Activated naive CD8-positive, alpha-beta T cell treated with anti-CD3 and anti-CD28 coated beads, Interleukin-2, amount 10 ng/mL, durations not matched to agents 7 days and 5 days (primary cell): ENCODE measurements at regions not wholly inside any gene's neighbourhood (a gene's known extent, or its start where the extent isn't known, plus 50 kb on each side); places are given as distances from the start of the nearest gene placed in this dataset.

Experiments used
- ATAC-seq: fragments of 150-1000 bp; cut with Tn5 transposase; one replicate; pipeline ENCODE4 v1.10.0; 2021; ENCODE audit warnings: low read depth, moderate library complexity
- POLR2A ChIA-PET: fragments of 350-600 bp; sonication (Branson Sonifier 250); formaldehyde crosslinking; loops from one replicate; lab custom pipeline; 2021; ENCODE audit warnings: antibody characterized with exemption; lab: Charles Lee
- DNase-seq: peaks from one replicate; pipeline ENCODE4 v3.0.0; 2021
- H3K27ac Mint-ChIP-seq: one replicate; pipeline ENCODE4 v1.8.0; 2022; ENCODE audit warnings: mild to moderate bottlenecking, mixed read lengths
- H3K27me3 Mint-ChIP-seq: one replicate; pipeline ENCODE4 v1.8.0; 2022; ENCODE audit warnings: mild to moderate bottlenecking, moderate library complexity, mixed read lengths
- H3K36me3 Mint-ChIP-seq: one replicate; pipeline ENCODE4 v1.8.0; 2021; ENCODE audit warnings: mild to moderate bottlenecking, mixed read lengths
- H3K4me1 Mint-ChIP-seq: one replicate; pipeline ENCODE4 v1.8.0; 2021; ENCODE audit warnings: mixed read lengths
- H3K4me3 Mint-ChIP-seq: one replicate; pipeline ENCODE4 v1.8.0; 2022; ENCODE audit warnings: mild to moderate bottlenecking, moderate library complexity, mixed read lengths
- H3K9me3 Mint-ChIP-seq: one replicate; pipeline ENCODE4 v1.8.0; 2021; ENCODE audit warnings: mixed read lengths

GRCh38 chr11:45489281-45489905, 176.0 kb downstream of the CHST1 start:
- Mint-ChIP-seq H3K4me1 (no peaks in the 10 kb centered on the region), H3K4me3 (no peak overlapping the region), H3K27me3 (peaks cover 13% of the 10 kb centered on the region), H3K36me3 (no peaks in the 10 kb centered on the region), H3K27ac (no peak overlapping the region), H3K9me3 (no peaks in the 10 kb centered on the region)
- POLR2A ChIA-PET: no interaction called here
- ATAC-seq: no peak
- no peak for DNase-seq

- POLR2A ChIA-PET: no interaction called here
- peaks cover 12% of the 10 kb centered on the region for H3K27me3 Mint-ChIP-seq
- no peak overlapping the region for H3K4me3 Mint-ChIP-seq
- H3K9me3 Mint-ChIP-seq: no peaks in the 10 kb centered on the region
- no peaks in the 10 kb centered on the region for H3K4me1 Mint-ChIP-seq
- H3K36me3 Mint-ChIP-seq: no peaks in the 10 kb centered on the region
- ATAC-seq: no peak
- H3K27ac Mint-ChIP-seq: no peak overlapping the region
- DNase-seq: no peak
Measured at GRCh38 chr11:45486461-45486860, 179.0 kb downstream of the CHST1 start.

GRCh38 chr11:45485070-45485707, 180.2 kb downstream of the CHST1 start:
- Mint-ChIP-seq H3K27ac (no peak overlapping the region), H3K27me3 (peaks cover 8% of the 10 kb centered on the region), H3K4me1 (no peaks in the 10 kb centered on the region), H3K9me3 (no peaks in the 10 kb centered on the region), H3K4me3 (no peak overlapping the region), H3K36me3 (no peaks in the 10 kb centered on the region)
- POLR2A ChIA-PET: no interaction called here
- DNase-seq: no peak
- no peak for ATAC-seq

GRCh38 chr11:45484326-45484883, 181.0 kb downstream of the CHST1 start:
- POLR2A ChIA-PET: no interaction called here
- Mint-ChIP-seq H3K27ac (no peak overlapping the region), H3K27me3 (peaks cover 8% of the 10 kb centered on the region), H3K36me3 (no peaks in the 10 kb centered on the region), H3K4me3 (no peak overlapping the region), H3K4me1 (no peaks in the 10 kb centered on the region), H3K9me3 (no peaks in the 10 kb centered on the region)
- ATAC-seq (no peak), DNase-seq (no peak)

- ATAC-seq: no peak
- no peak overlapping the region for H3K27ac Mint-ChIP-seq
- no peaks in the 10 kb centered on the region for H3K36me3 Mint-ChIP-seq
- no peaks in the 10 kb centered on the region for H3K4me1 Mint-ChIP-seq
- H3K27me3 Mint-ChIP-seq: peaks cover 13% of the 10 kb centered on the region
- H3K9me3 Mint-ChIP-seq: no peaks in the 10 kb centered on the region
- H3K4me3 Mint-ChIP-seq: no peak overlapping the region
- DNase-seq: no peak
- POLR2A ChIA-PET: no interaction called here
Measured at GRCh38 chr11:45483416-45483815, 182.0 kb downstream of the CHST1 start.

GRCh38 chr11:45482331-45482730, 183.1 kb downstream of the CHST1 start:
- Mint-ChIP-seq H3K4me3 (no peak overlapping the region), H3K36me3 (no peaks in the 10 kb centered on the region), H3K9me3 (no peaks in the 10 kb centered on the region), H3K4me1 (no peaks in the 10 kb centered on the region), H3K27me3 (peaks cover 13% of the 10 kb centered on the region), H3K27ac (no peak overlapping the region)
- DNase-seq (no peak), ATAC-seq (no peak)
- POLR2A ChIA-PET: no interaction called here

- H3K27me3 Mint-ChIP-seq: peaks cover 13% of the 10 kb centered on the region
- H3K4me3 Mint-ChIP-seq: no peak overlapping the region
Measured at GRCh38 chr11:45481026-45481425, 184.4 kb downstream of the CHST1 start.

GRCh38 chr11:45477588-45477987, 187.8 kb downstream of the CHST1 start:
- no peak for DNase-seq
- no peak overlapping the region for H3K27ac Mint-ChIP-seq
- no peaks in the 10 kb centered on the region for H3K36me3 Mint-ChIP-seq
- no peaks in the 10 kb centered on the region for H3K9me3 Mint-ChIP-seq
- ATAC-seq: no peak
- no peak overlapping the region for H3K4me3 Mint-ChIP-seq
- POLR2A ChIA-PET: no interaction called here
- H3K4me1 Mint-ChIP-seq: no peaks in the 10 kb centered on the region
- H3K27me3 Mint-ChIP-seq: peaks cover 8% of the 10 kb centered on the region

More at GRCh38 chr11:45481026-45481425, 184.4 kb downstream of the CHST1 start:
- ATAC-seq (no peak), DNase-seq (no peak)
- POLR2A ChIA-PET: no interaction called here
- Mint-ChIP-seq H3K4me1 (no peaks in the 10 kb centered on the region), H3K27ac (no peak overlapping the region), H3K36me3 (no peaks in the 10 kb centered on the region), H3K9me3 (no peaks in the 10 kb centered on the region)

GRCh38 chr11:45476126-45476525, 189.3 kb downstream of the CHST1 start:
- no peak for ATAC-seq

GRCh38 chr11:45475173-45475572, 189.0 kb upstream of the SYT13 start:
- Mint-ChIP-seq H3K36me3 (no peaks in the 10 kb centered on the region), H3K27ac (no peak overlapping the region), H3K9me3 (no peaks in the 10 kb centered on the region), H3K4me1 (no peaks in the 10 kb centered on the region), H3K4me3 (no peak overlapping the region), H3K27me3 (peaks cover 8% of the 10 kb centered on the region)
- POLR2A ChIA-PET: no interaction called here
- ATAC-seq (no peak), DNase-seq (no peak)

More at GRCh38 chr11:45476126-45476525, 189.3 kb downstream of the CHST1 start:
- Mint-ChIP-seq H3K27ac (no peak overlapping the region), H3K27me3 (peaks cover 8% of the 10 kb centered on the region), H3K9me3 (no peaks in the 10 kb centered on the region), H3K4me1 (no peaks in the 10 kb centered on the region), H3K36me3 (no peaks in the 10 kb centered on the region), H3K4me3 (no peak overlapping the region)
- DNase-seq: no peak
- POLR2A ChIA-PET: no interaction called here

- peaks cover 6% of the 10 kb centered on the region for H3K27me3 Mint-ChIP-seq
- no peaks in the 10 kb centered on the region for H3K4me1 Mint-ChIP-seq
- POLR2A ChIA-PET: no interaction called here
- H3K27ac Mint-ChIP-seq: no peak overlapping the region
- no peaks in the 10 kb centered on the region for H3K9me3 Mint-ChIP-seq
- no peak overlapping the region for H3K4me3 Mint-ChIP-seq
- no peak for ATAC-seq
- H3K36me3 Mint-ChIP-seq: no peaks in the 10 kb centered on the region
- no peak for DNase-seq
Measured at GRCh38 chr11:45473341-45473895, 187.3 kb upstream of the SYT13 start.

GRCh38 chr11:45472716-45473317, 186.7 kb upstream of the SYT13 start:
- Mint-ChIP-seq H3K4me1 (no peaks in the 10 kb centered on the region), H3K4me3 (no peak overlapping the region), H3K27ac (no peak overlapping the region), H3K9me3 (no peaks in the 10 kb centered on the region), H3K27me3 (peaks cover 6% of the 10 kb centered on the region), H3K36me3 (no peaks in the 10 kb centered on the region)
- no peak for DNase-seq
- POLR2A ChIA-PET: no interaction called here
- no peak for ATAC-seq

- Mint-ChIP-seq H3K4me1 (no peaks in the 10 kb centered on the region), H3K27me3 (peaks cover 6% of the 10 kb centered on the region), H3K36me3 (no peaks in the 10 kb centered on the region), H3K4me3 (no peak overlapping the region), H3K27ac (no peak overlapping the region), H3K9me3 (no peaks in the 10 kb centered on the region)
- POLR2A ChIA-PET: no interaction called here
- DNase-seq (no peak), ATAC-seq (no peak)
Measured at GRCh38 chr11:45471266-45471665, 185.1 kb upstream of the SYT13 start.

- no peak for DNase-seq
- no peaks in the 10 kb centered on the region for H3K36me3 Mint-ChIP-seq
- H3K9me3 Mint-ChIP-seq: no peaks in the 10 kb centered on the region
- H3K27me3 Mint-ChIP-seq: peaks cover 6% of the 10 kb centered on the region
- no peak overlapping the region for H3K27ac Mint-ChIP-seq
- no peak overlapping the region for H3K4me3 Mint-ChIP-seq
- no peaks in the 10 kb centered on the region for H3K4me1 Mint-ChIP-seq
- POLR2A ChIA-PET: no interaction called here
- ATAC-seq: no peak
Measured at GRCh38 chr11:45470794-45471167, 184.6 kb upstream of the SYT13 start.
